ENCODE measurements at regions not wholly inside any gene's neighbourhood (a gene's known extent, or its start where the extent isn't known, plus 50 kb on each side); places are given as distances from the start of the nearest gene placed in this dataset.

DNA sequence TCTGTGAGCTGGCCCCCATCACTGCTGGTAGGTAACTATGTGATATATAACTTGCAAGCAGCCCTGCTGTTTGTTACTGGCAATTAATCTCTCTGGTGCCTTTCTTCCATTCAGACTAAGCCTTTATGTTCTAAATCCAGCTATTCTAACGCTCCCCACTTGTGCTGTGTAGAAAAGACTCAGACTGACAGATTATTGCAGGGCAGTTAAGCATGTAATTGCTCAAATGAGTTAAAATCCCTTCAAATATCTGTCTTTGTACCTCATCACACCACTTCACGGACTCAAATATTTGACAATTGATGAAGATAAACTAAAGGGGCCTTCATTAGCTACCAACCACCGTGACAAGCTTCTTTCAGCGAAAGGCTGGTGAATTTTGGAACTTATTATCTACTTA lies 416.2 kb downstream of the NR2F2 start:
- no peak for DNase-seq (ENCODE audit: low read depth, low spot score)
- Histone ChIP-seq H3K4me3 (ENCODE audit: low read depth, low read length) (no peak overlapping the region), H3K27me3 (ENCODE audit: control insufficient read depth, insufficient read depth, low read length) (no peaks in the 10 kb centered on the region), H3K9me3 (ENCODE audit: control insufficient read depth, insufficient read depth, low read length) (peaks cover 4% of the 10 kb centered on the region), H3K27ac (ENCODE audit: low read depth, low read length) (no peak overlapping the region)
- ChIA-PET CTCF (no interaction called here), POLR2A (no interaction called here)
- TF ChIP-seq, protein P1, sequence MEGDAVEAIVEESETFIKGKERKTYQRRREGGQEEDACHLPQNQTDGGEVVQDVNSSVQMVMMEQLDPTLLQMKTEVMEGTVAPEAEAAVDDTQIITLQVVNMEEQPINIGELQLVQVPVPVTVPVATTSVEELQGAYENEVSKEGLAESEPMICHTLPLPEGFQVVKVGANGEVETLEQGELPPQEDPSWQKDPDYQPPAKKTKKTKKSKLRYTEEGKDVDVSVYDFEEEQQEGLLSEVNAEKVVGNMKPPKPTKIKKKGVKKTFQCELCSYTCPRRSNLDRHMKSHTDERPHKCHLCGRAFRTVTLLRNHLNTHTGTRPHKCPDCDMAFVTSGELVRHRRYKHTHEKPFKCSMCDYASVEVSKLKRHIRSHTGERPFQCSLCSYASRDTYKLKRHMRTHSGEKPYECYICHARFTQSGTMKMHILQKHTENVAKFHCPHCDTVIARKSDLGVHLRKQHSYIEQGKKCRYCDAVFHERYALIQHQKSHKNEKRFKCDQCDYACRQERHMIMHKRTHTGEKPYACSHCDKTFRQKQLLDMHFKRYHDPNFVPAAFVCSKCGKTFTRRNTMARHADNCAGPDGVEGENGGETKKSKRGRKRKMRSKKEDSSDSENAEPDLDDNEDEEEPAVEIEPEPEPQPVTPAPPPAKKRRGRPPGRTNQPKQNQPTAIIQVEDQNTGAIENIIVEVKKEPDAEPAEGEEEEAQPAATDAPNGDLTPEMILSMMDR (IDR thresholded peaks at IDR 0.05; ENCODE audit: low read depth, low read length), result no peak

DNA sequence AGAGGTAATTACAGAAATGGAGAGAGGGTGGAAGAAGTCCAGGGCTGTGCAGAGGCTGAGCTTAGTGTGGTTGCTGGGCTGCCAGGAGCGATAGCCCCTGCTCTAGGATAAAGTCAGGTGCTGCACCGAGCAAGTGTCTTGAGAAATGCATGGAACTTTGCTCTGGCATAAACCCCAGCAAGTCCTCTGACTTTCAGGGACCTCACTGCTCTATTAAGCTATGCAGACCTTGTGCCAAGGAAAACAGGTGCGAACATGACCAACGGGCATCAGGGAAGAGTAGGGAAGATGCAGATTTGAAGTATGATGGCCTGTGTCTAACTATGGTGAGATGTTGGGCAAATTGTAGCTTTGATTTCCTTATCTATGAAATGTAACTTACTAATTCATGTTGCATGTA lies 416.8 kb downstream of the NR2F2 start:
- Histone ChIP-seq H3K27ac (ENCODE audit: low read depth, low read length) (no peak overlapping the region), H3K9me3 (ENCODE audit: control insufficient read depth, insufficient read depth, low read length) (peaks cover 3% of the 10 kb centered on the region; the same call in 1 of the 2 replicates), H3K4me3 (ENCODE audit: low read depth, low read length) (no peak overlapping the region), H3K27me3 (ENCODE audit: control insufficient read depth, insufficient read depth, low read length) (no peaks in the 10 kb centered on the region)
- no peak for DNase-seq (ENCODE audit: low read depth, low spot score)
- CTCF ChIA-PET, result no interaction called here
- TF ChIP-seq, protein P1 (IDR thresholded peaks at IDR 0.05; ENCODE audit: low read depth, low read length), result no peak
- POLR2A ChIA-PET, result no interaction called here

DNA sequence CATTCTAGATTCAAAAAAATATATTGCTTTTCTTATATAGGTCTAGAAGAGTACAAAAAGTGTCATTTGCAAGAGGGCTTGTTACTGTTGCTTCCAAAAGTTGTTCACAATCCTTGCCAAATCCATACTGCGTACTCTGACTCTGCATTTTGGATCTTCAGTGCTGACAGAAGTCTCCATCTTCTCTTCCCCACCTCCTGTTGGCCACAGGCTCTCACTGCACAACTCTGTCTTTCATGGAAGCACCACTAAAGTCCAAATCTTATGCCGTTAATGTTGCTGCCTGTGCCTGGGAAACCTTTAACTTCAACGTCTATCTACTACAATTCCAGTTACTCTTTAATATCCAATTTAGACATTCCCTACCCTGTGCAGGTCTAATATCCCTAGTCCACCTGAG lies 419.9 kb downstream of the NR2F2 start:
- ChIA-PET CTCF (no interaction called here), POLR2A (no interaction called here)
- H3K9me3 ChIP-seq (ENCODE audit: control insufficient read depth, insufficient read depth, low read length), result peaks cover 3% of the 10 kb centered on the region; the same call in 1 of the 2 replicates
- no peaks in the 10 kb centered on the region for H3K27me3 ChIP-seq (ENCODE audit: control insufficient read depth, insufficient read depth, low read length)
- H3K27ac ChIP-seq (ENCODE audit: low read depth, low read length), result no peak overlapping the region
- TF ChIP-seq, protein P1 (IDR thresholded peaks at IDR 0.05; ENCODE audit: low read depth, low read length), result no peak
- no peak overlapping the region for H3K4me3 ChIP-seq (ENCODE audit: low read depth, low read length)
- no peak for DNase-seq (ENCODE audit: low read depth, low spot score)

DNA sequence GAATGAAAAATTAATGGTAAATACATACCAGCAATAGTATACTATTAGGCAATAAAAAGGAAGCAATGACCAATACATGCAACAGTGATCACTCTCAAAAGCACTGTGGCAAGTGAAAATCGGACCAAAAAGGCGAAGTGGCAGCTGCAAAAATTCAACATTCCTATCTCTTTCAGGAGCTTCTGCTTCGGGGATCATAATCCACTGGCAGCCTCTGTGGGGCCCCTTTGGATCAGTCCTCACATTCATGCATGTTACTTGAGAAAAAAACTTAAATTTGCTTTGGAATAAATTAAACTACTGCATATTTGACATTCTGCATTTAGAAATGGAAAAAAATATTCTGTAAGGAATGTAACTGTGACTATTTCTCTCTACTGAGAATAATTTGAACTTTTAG lies 425.6 kb downstream of the NR2F2 start:
- Histone ChIP-seq H3K27ac (ENCODE audit: low read depth, low read length) (no peak overlapping the region), H3K27me3 (ENCODE audit: control insufficient read depth, insufficient read depth, low read length) (no peaks in the 10 kb centered on the region), H3K4me3 (ENCODE audit: low read depth, low read length) (no peak overlapping the region), H3K9me3 (ENCODE audit: control insufficient read depth, insufficient read depth, low read length) (peaks cover 8% of the 10 kb centered on the region)
- POLR2A ChIA-PET, result no interaction called here
- no peak for DNase-seq (ENCODE audit: low read depth, low spot score)
- CTCF ChIA-PET, result interaction anchor here (0.6 kb wide), 1 partner anchor 22 kb away, joined by 3 read pairs; no protein-coding TSS in a partner anchor
- TF ChIP-seq, protein P1 (IDR thresholded peaks at IDR 0.05; ENCODE audit: low read depth, low read length), result no peak

- Histone ChIP-seq H3K4me3 (ENCODE audit: low read depth, low read length) (no peak overlapping the region), H3K9me3 (ENCODE audit: control insufficient read depth, insufficient read depth, low read length) (peaks cover 8% of the 10 kb centered on the region), H3K27me3 (ENCODE audit: control insufficient read depth, insufficient read depth, low read length) (no peaks in the 10 kb centered on the region), H3K27ac (ENCODE audit: low read depth, low read length) (no peak overlapping the region)
- TF ChIP-seq, protein P1 (IDR thresholded peaks at IDR 0.05; ENCODE audit: low read depth, low read length), result no peak
- CTCF ChIA-PET, result no interaction called here
- POLR2A ChIA-PET, result no interaction called here
- no peak for DNase-seq (ENCODE audit: low read depth, low spot score)
These were observed 426.2 kb downstream of the NR2F2 start for GRCh38 chr15:96756656-96757055.
